Activated CD4-positive, alpha-beta T cell treated with anti-CD3 and anti-CD28 coated beads, Interleukin-2, amount 10 ng/mL, durations not matched to agents 24 days and 14 days (primary cell): ENCODE measurements at regions not wholly inside any gene's neighbourhood (a gene's known extent, or its start where the extent isn't known, plus 50 kb on each side); places are given as distances from the start of the nearest gene placed in this dataset.

ENCODE experiments used
- DNase-seq: peaks from one replicate; pipeline ENCODE4 v3.0.0; 2022
- H3K27ac Mint-ChIP-seq: one replicate; pipeline ENCODE4 v1.8.0; 2022; ENCODE audit warnings: mild to moderate bottlenecking, mixed read lengths
- H3K27me3 Mint-ChIP-seq: one replicate; pipeline ENCODE4 v1.8.0; 2022; ENCODE audit warnings: mixed read lengths
- H3K36me3 Mint-ChIP-seq: one replicate; pipeline ENCODE4 v1.8.0; 2022; ENCODE audit warnings: low read depth, mild to moderate bottlenecking, mixed read lengths
- H3K4me1 Mint-ChIP-seq: one replicate; pipeline ENCODE4 v1.8.0; 2021; ENCODE audit warnings: mixed read lengths
- H3K4me3 Mint-ChIP-seq: one replicate; pipeline ENCODE4 v1.8.0; 2022; ENCODE audit warnings: mild to moderate bottlenecking, moderate library complexity, mixed read lengths
- H3K9me3 Mint-ChIP-seq: one replicate; pipeline ENCODE4 v1.8.0; 2021; ENCODE audit warnings: mixed read lengths
- intact Hi-C: fragments of 100-400 bp; cut with micrococcal nuclease; formaldehyde crosslinking; loops from one replicate; pipeline ENCODE4 v1.15.1; 2023

DNA sequence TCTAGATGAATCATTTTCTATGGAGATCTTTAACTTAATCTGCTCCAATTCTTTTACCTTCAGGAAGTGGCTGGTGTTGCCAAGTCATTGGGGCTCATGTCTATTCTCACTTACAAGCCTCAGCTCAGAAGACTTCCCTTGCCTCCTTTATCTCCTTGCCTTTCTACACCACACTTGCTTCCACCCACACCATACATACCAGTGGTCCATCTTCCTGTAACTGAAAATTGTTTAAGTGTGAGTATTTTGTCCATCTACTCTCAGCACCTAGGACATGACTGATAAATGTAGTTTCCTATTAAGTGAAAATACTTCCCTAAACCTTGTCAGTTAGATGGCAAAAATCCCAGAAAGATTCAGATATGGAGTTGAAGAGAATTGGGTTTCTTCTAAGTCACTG is 199.7 kb upstream of the CPNE8 start:
- H3K27ac Mint-ChIP-seq: no peak overlapping the region
- no peaks in the 10 kb centered on the region for H3K9me3 Mint-ChIP-seq
- no peaks in the 10 kb centered on the region for H3K27me3 Mint-ChIP-seq
- DNase-seq: no peak
- intact Hi-C loops: no loop called here
- no peak overlapping the region for H3K4me3 Mint-ChIP-seq
- H3K36me3 Mint-ChIP-seq: no peaks in the 10 kb centered on the region
- H3K4me1 Mint-ChIP-seq: no peaks in the 10 kb centered on the region

DNA sequence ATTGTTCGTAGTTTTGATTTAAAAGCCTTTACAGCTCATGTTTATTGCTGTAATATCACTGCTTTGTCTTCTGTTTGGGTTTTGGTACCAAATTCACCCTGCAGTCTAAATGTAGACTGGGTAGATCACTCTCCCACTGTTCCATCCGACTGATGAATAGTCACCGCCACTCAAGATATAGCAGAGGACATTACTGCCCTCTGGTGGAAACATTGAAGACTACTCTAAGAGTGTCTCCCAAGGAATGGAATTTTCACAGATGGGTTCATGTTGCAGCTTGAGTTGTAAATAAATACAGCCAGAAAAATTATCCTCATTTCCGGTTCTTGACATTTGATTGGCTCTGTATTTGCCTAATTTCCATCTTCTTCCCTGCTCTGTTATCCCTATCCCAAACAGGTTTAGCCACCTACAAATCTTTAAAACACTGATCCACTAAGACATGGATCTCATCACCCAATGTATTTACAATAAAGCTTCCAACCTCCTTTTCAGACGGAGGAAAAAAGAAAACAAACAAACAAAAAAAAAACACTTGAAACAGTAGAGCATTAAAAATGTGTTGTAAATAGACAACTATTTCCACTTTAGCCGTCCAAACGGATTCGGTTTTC is 198.3 kb upstream of the CPNE8 start:
- H3K27me3 Mint-ChIP-seq: no peaks in the 10 kb centered on the region
- intact Hi-C loops: loop anchor here (1.0 to 5.0 kb wide), 4 partner anchors 182 to 966 kb away; no protein-coding TSS in a partner anchor
- H3K4me1 Mint-ChIP-seq: no peaks in the 10 kb centered on the region
- H3K27ac Mint-ChIP-seq: no peak overlapping the region
- no peaks in the 10 kb centered on the region for H3K36me3 Mint-ChIP-seq
- no peak overlapping the region for H3K4me3 Mint-ChIP-seq
- H3K9me3 Mint-ChIP-seq: no peaks in the 10 kb centered on the region
- peak; percentile 75 for DNase-seq

DNA sequence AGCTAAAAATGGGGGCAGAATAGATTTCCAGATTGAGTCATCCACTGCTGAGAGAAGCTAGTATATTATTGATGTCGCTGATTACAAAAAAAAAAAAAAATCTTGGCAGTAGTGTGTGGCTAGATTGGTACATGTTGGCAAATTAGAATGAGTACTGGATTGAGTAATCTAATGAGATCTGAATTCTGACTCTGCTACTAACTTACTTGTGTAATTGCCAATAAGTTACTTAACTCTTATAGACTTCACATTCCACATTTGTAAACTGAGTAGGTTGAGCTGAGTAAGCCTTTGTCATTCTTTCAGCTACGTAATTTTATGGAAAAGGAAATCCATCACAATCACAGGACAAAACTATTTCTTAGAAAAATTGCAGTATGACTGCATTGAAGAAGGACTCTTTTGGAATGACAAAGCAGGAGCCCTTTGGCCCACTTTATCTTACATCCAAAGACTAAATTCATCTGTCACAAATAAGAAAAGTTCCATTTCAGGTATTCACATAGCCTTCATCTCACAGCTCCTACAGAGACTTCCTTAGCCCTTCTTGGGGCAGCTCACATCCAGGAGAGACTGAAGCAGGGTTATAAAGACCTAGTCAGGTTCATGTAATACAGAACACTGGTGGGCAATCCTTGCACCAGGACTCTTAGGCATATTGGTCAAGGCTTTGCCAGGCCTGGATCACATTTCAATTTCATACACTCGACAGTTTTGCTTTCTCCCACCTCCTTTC is 197.3 kb upstream of the CPNE8 start:
- intact Hi-C loops: loop anchor here (1.0 to 5.0 kb wide), 4 partner anchors 181 to 965 kb away; no protein-coding TSS in a partner anchor
- Mint-ChIP-seq H3K36me3 (no peaks in the 10 kb centered on the region), H3K4me1 (no peaks in the 10 kb centered on the region), H3K9me3 (no peaks in the 10 kb centered on the region), H3K27ac (no peak overlapping the region), H3K27me3 (no peaks in the 10 kb centered on the region), H3K4me3 (no peak overlapping the region)
- DNase-seq: no peak

DNA sequence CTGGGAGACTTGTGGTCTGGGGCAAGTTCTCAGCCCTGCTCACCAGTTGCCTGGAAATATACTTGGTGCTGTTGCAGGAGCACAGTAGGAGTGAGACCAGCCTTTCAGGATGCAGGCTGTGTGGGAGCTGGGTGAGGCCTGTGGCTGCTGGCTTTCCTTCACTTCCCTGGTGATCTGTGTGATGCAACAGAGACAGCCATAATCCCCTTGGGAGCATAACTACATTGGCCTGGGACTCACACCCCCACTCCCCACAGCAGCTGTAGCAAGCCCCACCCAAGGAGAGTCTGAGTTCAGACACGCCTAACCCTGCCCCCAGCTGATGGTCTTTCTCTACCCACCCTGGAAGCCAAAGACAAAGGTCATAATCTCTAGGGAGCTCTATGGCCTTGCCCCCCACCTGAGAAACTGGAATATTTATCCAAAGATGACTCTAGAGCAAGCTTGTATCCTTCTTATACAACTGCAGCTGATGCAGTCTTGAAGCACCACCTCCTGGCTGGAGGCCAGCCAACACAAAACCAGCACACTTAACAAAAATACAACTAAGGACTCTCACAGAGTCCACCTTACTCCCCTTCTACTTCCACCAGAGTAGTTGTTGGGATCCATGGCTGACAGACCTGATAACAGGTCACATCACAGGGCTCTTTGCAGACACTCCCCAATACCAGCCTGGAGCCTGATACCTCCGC is 190.4 kb upstream of the CPNE8 start:
- no peaks in the 10 kb centered on the region for H3K36me3 Mint-ChIP-seq
- no peak overlapping the region for H3K4me3 Mint-ChIP-seq
- H3K27me3 Mint-ChIP-seq: no peaks in the 10 kb centered on the region
- H3K9me3 Mint-ChIP-seq: no peaks in the 10 kb centered on the region
- no peaks in the 10 kb centered on the region for H3K4me1 Mint-ChIP-seq
- intact Hi-C loops: no loop called here
- no peak for DNase-seq
- no peak overlapping the region for H3K27ac Mint-ChIP-seq

DNA sequence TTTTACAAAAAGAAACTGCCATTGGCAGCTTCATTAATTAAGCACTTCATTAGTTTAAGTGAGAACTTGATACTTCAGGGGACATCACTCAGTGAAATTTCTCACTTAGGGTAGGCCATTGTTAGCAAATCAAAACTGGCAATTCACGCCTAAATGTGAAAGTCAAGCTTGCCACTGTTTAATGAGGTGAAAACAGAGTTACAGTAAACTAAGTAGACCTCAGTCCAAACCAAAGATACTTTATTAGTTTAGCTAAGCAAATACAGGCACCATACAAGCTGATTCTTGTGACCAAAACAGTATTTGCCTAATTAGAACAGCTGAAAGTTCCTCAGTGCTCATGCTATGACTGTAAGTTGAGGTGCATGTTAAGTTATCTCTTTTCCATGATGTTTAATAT is 176.5 kb upstream of the CPNE8 start:
- H3K4me1 Mint-ChIP-seq: no peaks in the 10 kb centered on the region
- intact Hi-C loops: no loop called here
- no peak for DNase-seq
- no peaks in the 10 kb centered on the region for H3K36me3 Mint-ChIP-seq
- H3K4me3 Mint-ChIP-seq: no peak overlapping the region
- H3K27me3 Mint-ChIP-seq: peaks cover 1% of the 10 kb centered on the region
- no peak overlapping the region for H3K27ac Mint-ChIP-seq
- H3K9me3 Mint-ChIP-seq: no peaks in the 10 kb centered on the region

DNA sequence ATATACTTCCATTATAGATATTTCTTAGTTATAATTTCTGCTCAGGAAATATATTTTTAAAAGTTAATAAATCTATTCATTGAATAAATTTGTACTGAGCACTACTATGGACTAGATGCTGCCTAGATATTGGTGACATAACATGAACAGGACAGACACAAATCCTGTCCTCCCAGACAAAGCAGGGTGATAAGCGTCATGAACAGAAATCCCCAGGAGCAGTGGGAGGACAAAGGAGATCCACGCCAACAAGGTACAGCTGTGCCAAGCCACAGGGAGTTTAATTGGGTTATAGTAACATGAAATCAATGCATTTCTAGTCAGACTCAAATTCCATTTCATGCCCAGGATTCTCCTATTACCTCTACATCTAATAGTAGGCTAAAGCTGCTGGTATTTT is 171.8 kb upstream of the CPNE8 start:
- Mint-ChIP-seq H3K27ac (no peak overlapping the region), H3K27me3 (peaks cover 1% of the 10 kb centered on the region), H3K9me3 (no peaks in the 10 kb centered on the region), H3K4me3 (no peak overlapping the region), H3K36me3 (no peaks in the 10 kb centered on the region), H3K4me1 (no peaks in the 10 kb centered on the region)
- DNase-seq: no peak
- intact Hi-C loops: no loop called here

DNA sequence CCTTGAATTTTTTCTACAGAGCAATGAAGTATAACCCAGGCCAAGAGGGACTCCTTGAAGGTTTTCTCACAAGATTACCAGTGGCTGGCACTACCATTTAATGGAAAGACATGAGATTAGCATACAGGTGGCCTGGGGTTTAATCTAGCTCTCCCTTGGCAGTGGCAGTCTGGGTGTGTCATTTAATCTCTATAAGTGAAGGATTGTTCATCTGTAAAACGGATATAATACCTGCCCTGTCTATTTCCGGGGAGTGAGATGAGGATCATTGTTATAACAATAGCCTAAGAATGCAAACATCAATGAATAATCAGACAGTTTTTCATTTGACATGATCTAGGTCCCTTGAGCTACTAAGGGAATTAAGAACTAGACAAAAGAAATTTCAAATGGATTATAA is 168.7 kb upstream of the CPNE8 start:
- Mint-ChIP-seq H3K4me1 (no peaks in the 10 kb centered on the region), H3K27ac (no peak overlapping the region), H3K27me3 (no peaks in the 10 kb centered on the region), H3K9me3 (no peaks in the 10 kb centered on the region), H3K36me3 (no peaks in the 10 kb centered on the region), H3K4me3 (no peak overlapping the region)
- intact Hi-C loops: no loop called here
- DNase-seq: no peak

DNA sequence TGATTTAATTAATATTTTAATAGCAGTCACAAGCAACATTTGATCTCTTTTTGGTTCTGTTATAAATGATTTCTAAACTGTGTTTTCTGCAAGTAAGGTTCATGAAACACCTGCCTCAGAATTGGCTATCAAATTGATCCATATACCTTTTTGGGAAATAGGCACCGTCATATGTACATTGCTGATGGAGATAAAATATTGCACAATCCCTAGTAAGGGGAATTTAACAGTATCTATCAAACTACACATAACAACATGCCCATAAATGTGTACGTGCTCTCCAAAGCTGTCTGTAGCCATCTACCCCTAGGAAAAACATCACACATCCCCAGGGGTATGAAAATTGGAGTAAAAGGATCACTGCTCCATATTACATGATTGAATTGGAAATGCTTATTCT is 167.3 kb upstream of the CPNE8 start:
- no peak overlapping the region for H3K27ac Mint-ChIP-seq
- no peak for DNase-seq
- no peaks in the 10 kb centered on the region for H3K4me1 Mint-ChIP-seq
- H3K4me3 Mint-ChIP-seq: no peak overlapping the region
- H3K9me3 Mint-ChIP-seq: no peaks in the 10 kb centered on the region
- H3K36me3 Mint-ChIP-seq: no peaks in the 10 kb centered on the region
- H3K27me3 Mint-ChIP-seq: no peaks in the 10 kb centered on the region
- intact Hi-C loops: no loop called here

DNA sequence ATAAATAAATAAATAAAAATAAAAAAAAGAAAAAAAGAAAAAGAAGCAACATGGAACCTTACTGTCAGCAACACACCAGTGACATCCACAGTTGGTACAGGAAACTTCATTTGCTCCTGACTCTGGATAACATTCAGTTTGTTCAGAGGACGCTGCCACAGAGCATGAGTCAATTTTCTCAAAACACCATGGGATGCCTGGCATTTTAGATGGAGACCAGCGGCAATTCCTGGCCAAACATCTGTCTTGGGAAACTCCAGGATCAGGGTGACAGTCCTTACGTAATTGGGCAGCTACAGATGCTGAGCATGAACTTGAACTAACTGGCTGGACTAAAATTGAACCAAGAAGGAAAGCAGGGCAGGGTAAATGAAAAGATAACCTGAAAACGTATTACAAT is 166.2 kb upstream of the CPNE8 start:
- no peak overlapping the region for H3K4me3 Mint-ChIP-seq
- no peaks in the 10 kb centered on the region for H3K4me1 Mint-ChIP-seq
- intact Hi-C loops: no loop called here
- no peak overlapping the region for H3K27ac Mint-ChIP-seq
- H3K9me3 Mint-ChIP-seq: no peaks in the 10 kb centered on the region
- no peaks in the 10 kb centered on the region for H3K27me3 Mint-ChIP-seq
- no peak for DNase-seq
- no peaks in the 10 kb centered on the region for H3K36me3 Mint-ChIP-seq

DNA sequence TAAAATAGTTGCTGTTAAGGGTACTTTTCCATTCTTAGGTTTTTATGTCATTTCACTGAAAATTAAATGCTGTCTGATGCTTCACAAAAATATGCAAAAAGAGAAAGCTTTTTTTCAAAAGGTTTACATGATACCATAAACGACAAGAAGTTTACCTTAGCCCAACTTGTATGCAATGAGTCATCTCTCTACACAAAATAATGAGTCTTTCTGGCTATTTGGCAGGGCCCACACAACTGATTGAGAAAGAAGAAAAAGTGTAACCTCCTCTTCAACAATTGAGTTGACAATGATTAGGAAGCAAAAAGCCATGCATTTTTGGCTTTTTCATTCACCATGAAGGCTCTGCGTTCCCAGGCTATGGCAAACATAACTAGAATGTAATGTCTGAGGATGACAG is 165.4 kb upstream of the CPNE8 start:
- no peaks in the 10 kb centered on the region for H3K27me3 Mint-ChIP-seq
- H3K36me3 Mint-ChIP-seq: no peaks in the 10 kb centered on the region
- H3K4me1 Mint-ChIP-seq: no peaks in the 10 kb centered on the region
- no peak for DNase-seq
- no peaks in the 10 kb centered on the region for H3K9me3 Mint-ChIP-seq
- H3K4me3 Mint-ChIP-seq: no peak overlapping the region
- H3K27ac Mint-ChIP-seq: no peak overlapping the region
- intact Hi-C loops: no loop called here

DNA sequence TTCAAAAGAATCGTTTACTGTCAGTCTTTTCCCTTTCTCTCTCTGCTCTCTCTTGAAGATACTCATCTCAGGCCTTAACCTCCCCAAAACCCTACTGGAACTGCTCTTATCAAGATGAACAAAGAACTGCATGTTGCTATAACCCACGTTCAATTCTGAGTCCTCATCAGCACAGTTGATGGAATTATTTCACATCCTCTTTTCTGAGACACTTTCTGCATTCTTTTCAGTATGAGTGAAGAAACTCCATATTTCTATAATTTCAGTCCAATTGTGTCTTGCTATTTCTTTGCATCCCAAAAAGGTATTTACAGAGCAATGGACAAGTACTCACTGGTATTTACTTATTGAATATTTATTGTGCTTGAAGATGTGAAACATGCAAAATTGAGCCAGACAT is 160.1 kb upstream of the CPNE8 start:
- DNase-seq: no peak
- Mint-ChIP-seq H3K36me3 (no peaks in the 10 kb centered on the region), H3K4me1 (no peaks in the 10 kb centered on the region), H3K4me3 (no peak overlapping the region), H3K27me3 (no peaks in the 10 kb centered on the region), H3K27ac (no peak overlapping the region), H3K9me3 (peaks cover 1% of the 10 kb centered on the region)
- intact Hi-C loops: no loop called here

DNA sequence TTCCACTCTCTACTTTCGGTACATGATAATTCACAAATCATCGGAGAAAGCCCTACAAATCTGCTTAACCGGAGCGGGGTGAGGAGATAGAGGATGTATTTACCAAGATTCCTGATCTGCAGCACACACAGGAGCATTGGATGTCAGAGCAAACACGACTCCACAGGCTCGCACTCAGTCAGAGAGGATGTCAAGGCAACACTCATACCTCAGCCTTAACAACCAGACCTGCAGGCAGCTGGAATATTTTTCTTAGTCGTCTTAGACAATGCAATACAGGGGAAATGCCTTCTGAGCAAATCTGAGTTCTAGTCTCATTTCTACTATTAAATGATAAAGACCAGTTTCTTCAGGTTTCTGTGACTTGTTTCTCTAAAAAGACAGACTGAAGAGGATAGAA is 159.3 kb upstream of the CPNE8 start:
- Mint-ChIP-seq H3K9me3 (peaks cover 5% of the 10 kb centered on the region), H3K27me3 (no peaks in the 10 kb centered on the region)

DNA sequence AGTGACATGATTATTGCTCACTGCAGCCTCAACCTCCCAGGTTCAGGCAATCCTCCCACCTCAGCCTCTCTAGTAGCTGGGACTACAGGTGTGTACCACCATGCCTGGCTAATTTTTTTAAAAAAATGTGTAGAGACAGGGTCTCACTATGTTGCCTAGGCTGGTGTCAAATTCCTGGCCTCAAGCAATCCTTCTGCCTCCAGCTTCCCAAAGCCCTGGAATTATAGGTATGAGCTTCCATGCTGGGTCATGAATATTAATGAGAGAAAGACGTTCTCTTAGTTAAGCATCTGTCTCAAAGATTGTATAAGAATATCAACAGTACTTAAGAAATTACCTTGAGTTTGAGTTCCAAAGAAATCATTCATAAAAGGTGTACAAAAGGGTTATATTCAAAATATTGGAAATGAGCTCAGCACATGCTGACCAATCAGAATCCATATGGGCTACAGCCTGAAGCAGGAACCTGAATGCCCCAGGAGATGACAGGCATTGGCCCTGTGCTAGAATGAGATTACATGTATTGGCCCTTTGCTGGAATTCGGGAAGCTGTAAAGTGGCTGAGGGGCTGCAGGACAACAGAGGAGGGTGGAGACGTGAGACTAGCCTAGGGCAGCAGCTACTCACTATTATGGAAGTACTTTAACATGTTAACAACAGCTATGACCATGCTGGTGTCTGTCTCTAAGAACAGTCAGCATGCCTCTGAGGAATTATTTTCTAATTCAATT is 157.0 kb upstream of the CPNE8 start:
- Mint-ChIP-seq H3K27ac (no peak overlapping the region), H3K36me3 (no peaks in the 10 kb centered on the region), H3K4me3 (no peak overlapping the region), H3K4me1 (no peaks in the 10 kb centered on the region), H3K9me3 (peaks cover 5% of the 10 kb centered on the region), H3K27me3 (no peaks in the 10 kb centered on the region)
- intact Hi-C loops: no loop called here
- no peak for DNase-seq

More for the DNA sequence above, 159.3 kb upstream of the CPNE8 start:
- Mint-ChIP-seq H3K27ac (no peak overlapping the region), H3K36me3 (no peaks in the 10 kb centered on the region), H3K4me1 (no peaks in the 10 kb centered on the region), H3K4me3 (no peak overlapping the region)
- intact Hi-C loops: no loop called here
- DNase-seq: no peak

DNA sequence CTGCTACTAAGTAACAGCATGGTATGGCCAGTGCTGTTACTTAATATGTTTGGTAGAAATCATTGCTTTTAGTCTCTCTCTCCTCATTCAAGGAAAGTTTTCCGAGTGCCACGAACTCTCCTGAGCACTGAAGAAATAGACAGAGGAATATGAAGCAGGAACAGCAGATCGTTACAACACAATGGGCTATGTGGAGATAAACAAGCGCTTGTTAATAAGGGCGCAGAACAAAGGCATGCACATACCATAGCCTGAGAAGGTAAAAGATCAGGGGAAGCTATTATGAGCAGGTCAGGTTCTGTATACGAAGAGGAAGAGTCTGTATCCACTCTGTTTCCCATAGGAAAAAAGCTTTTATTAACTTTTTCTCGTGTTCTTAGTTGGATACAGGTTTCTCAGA is 156.2 kb upstream of the CPNE8 start:
- intact Hi-C loops: no loop called here
- H3K27me3 Mint-ChIP-seq: no peaks in the 10 kb centered on the region
- H3K4me1 Mint-ChIP-seq: no peaks in the 10 kb centered on the region
- H3K27ac Mint-ChIP-seq: no peak overlapping the region
- H3K9me3 Mint-ChIP-seq: peaks cover 5% of the 10 kb centered on the region
- no peak overlapping the region for H3K4me3 Mint-ChIP-seq
- DNase-seq: no peak
- no peaks in the 10 kb centered on the region for H3K36me3 Mint-ChIP-seq
